COLO829 (cell line): ENCODE measurements at regions not wholly inside any gene's neighbourhood (a gene's known extent, or its start where the extent isn't known, plus 50 kb on each side); places are given as distances from the start of the nearest gene placed in this dataset.

Experiments used
- DNase-seq: peaks from one replicate; pipeline ENCODE4 v3.0.0; 2012; ENCODE audit warnings: low spot score

- no peak for DNase-seq
These were observed 216.5 kb upstream of the CADM1 start for GRCh38 chr11:115720602-115721245.

- no peak for DNase-seq
These were observed 214.7 kb upstream of the CADM1 start for GRCh38 chr11:115718945-115719344.

- DNase-seq = no peak
These were observed 213.9 kb upstream of the CADM1 start for GRCh38 chr11:115718106-115718505.

- DNase-seq = peak; percentile 93
These were observed 212.7 kb upstream of the CADM1 start for GRCh38 chr11:115716601-115717529.

GRCh38 chr11:115716080-115716479 is 211.9 kb upstream of the CADM1 start:
- DNase-seq = no peak

GRCh38 chr11:115715251-115715770 is 211.1 kb upstream of the CADM1 start:
- DNase-seq = no peak

GRCh38 chr11:115712296-115712695 is 208.1 kb upstream of the CADM1 start:
- peak; percentile 83 for DNase-seq

GRCh38 chr11:115710980-115711379 is 206.8 kb upstream of the CADM1 start:
- no peak for DNase-seq

- DNase-seq = no peak
These were observed 206.2 kb upstream of the CADM1 start for GRCh38 chr11:115710426-115710825.

GRCh38 chr11:115709297-115709696 is 205.1 kb upstream of the CADM1 start:
- DNase-seq = no peak

- DNase-seq = no peak
These were observed 203.1 kb upstream of the CADM1 start for GRCh38 chr11:115707180-115707905.

GRCh38 chr11:115706626-115707135 is 202.5 kb upstream of the CADM1 start:
- DNase-seq = no peak

GRCh38 chr11:115705200-115705599 is 201.0 kb upstream of the CADM1 start:
- DNase-seq = no peak

- DNase-seq = no peak
These were observed 197.0 kb upstream of the CADM1 start for GRCh38 chr11:115700981-115701875.

- DNase-seq = no peak
These were observed 196.3 kb upstream of the CADM1 start for GRCh38 chr11:115700496-115700895.

GRCh38 chr11:115699733-115700132 is 195.5 kb upstream of the CADM1 start:
- DNase-seq = no peak

- DNase-seq = no peak
These were observed 195.1 kb upstream of the CADM1 start for GRCh38 chr11:115699326-115699725.

GRCh38 chr11:115698243-115698642 is 194.0 kb upstream of the CADM1 start:
- DNase-seq = no peak

GRCh38 chr11:115696563-115696962 is 192.3 kb upstream of the CADM1 start:
- DNase-seq = no peak

GRCh38 chr11:115695677-115696364 is 191.6 kb upstream of the CADM1 start:
- no peak for DNase-seq

GRCh38 chr11:115693002-115693401 is 188.8 kb upstream of the CADM1 start:
- DNase-seq = no peak
